Astrocyte of the cerebellum (primary cell): ENCODE measurements at regions not wholly inside any gene's neighbourhood (a gene's known extent, or its start where the extent isn't known, plus 50 kb on each side); places are given as distances from the start of the nearest gene placed in this dataset.

Experiments used
- DNase-seq: peaks from one replicate; pipeline ENCODE4 v3.0.0-alpha.2; 2011; ENCODE audit warnings: low read depth
- H3K4me3 ChIP-seq: 2 replicates; pipeline ENCODE4 v1.5.1; 2011; ENCODE audit warnings: mild to moderate bottlenecking, low read depth, low read length, moderate library complexity
- CTCF ChIP-seq: IDR thresholded peaks from 2 replicates; pipeline ENCODE4 v1.5.1; 2012; ENCODE audit warnings: low read length, low read depth, moderate library complexity, mild to moderate bottlenecking; ENCODE audit errors: missing control alignments
- in situ Hi-C: cut with HindIII; loops from 2 replicates; pipeline ENCODE4 v1.10.0; 2017; ENCODE audit warnings: low sequenced_read_pairs

- DNase-seq, result no peak
- no peak overlapping the region for H3K4me3 ChIP-seq
- no peak for TF ChIP-seq CTCF
- in situ Hi-C loops, result no loop called here
These were observed 1504.6 kb upstream of the FLRT2 start for GRCh38 chr14:84025106-84026012.

DNA sequence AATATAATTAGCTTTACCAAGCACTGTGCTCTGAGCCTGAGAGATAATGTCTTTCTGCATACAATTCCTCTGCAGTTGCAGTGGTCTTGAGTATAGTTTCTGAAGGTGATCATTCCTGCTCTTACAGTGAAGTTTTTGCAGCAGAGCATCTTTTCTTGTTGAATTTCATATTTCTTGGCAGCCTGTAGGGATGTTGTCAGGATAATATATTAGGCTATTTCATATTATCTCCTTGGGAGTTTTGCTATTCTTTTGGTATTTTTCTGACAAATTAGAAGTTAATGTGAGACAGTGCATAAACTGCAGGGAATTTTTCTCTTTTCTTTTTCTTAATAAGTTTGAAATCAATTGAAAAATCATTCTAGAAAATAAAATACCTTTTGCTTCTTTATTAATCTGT is 1502.6 kb upstream of the FLRT2 start:
- no peak for DNase-seq
- no peak overlapping the region for H3K4me3 ChIP-seq
- no peak for TF ChIP-seq CTCF
- in situ Hi-C loops, result no loop called here

GRCh38 chr14:84028080-84028604 is 1501.8 kb upstream of the FLRT2 start:
- in situ Hi-C loops, result no loop called here
- DNase-seq, result no peak
- TF ChIP-seq CTCF, result no peak
- no peak overlapping the region for H3K4me3 ChIP-seq

DNA sequence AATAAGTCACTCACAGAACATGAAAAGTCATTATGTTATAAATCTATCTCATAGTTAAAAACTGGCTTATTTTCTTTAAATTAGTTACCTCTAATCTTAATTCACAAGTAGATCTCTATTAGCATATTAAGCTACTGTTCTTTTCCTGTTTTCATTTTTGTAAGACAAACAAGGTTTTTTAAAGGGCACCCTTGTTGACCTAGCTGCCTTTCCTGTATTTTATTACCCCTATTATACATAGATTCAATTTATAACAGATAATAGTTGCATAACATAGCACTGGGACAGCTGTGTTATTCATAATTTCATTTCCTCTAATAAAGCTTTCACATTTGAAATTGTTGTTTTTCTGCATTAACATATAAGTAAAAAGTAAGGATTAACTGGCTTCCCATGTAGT is 1500.7 kb upstream of the FLRT2 start:
- TF ChIP-seq CTCF, result no peak
- DNase-seq, result no peak
- no peak overlapping the region for H3K4me3 ChIP-seq
- in situ Hi-C loops, result no loop called here

DNA sequence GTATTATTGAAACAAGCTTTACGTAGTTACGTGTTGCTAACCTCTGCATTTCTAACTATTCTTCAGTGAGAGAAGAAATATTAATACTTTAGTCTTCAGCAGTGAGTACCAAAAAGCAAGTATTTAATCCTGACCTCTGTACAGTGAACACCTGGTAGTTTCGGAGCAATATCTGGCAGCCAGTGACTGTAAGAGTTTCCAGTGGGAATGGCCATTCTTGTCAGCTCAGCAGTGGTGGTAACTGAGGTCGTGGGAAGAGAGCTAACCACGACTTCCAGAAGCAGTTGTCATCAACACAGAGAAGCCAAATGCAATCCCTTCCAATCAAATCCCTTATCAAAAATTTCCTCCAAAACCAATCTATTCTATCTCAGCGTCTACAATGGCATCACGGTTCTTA is 1500.2 kb upstream of the FLRT2 start:
- in situ Hi-C loops, result no loop called here
- no peak overlapping the region for H3K4me3 ChIP-seq
- no peak for TF ChIP-seq CTCF
- no peak for DNase-seq

DNA sequence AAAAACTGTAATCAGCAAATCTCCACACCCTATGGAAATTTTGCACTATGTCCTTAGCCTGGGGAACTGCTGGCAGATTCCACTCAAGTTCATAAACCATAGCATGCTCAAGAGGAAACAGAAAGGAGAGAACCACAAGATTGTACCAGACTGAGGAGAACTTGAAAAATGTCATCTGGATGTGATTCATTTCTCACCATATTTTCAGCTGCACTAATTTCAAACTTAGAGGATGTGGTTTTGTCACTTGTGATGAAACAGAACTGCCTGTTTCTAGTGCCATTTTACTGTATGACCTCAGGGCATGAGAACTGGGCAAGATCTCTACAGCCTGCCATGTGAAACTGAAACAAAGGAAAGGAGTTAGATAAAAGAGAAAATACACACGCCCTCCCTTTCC is 1493.1 kb upstream of the FLRT2 start:
- in situ Hi-C loops, result no loop called here
- no peak overlapping the region for H3K4me3 ChIP-seq
- no peak for TF ChIP-seq CTCF
- peak; percentile 13 for DNase-seq
